Stomach (tissue), 4 donors: ENCODE measurements at regions not wholly inside any gene's neighbourhood (a gene's known extent, or its start where the extent isn't known, plus 50 kb on each side); places are given as distances from the start of the nearest gene placed in this dataset.

Source experiments
- CTCF ChIP-seq, 7 experiments: fragments of 450-650 bp in 4 of 7; fragments of 200-600 bp in 3 of 7; sonication (generic) in 3 of 7; IDR thresholded peaks; one replicate each; pipeline ENCODE4 v1.5.1; 2016 to 2019; ENCODE audit warnings: antibody characterized with exemption in 7 of 7, control low read depth in 2 of 7, mild to moderate bottlenecking in 1 of 7
- POLR2AphosphoS5 ChIP-seq, 3 donors: sonication (generic); formaldehyde crosslinking; IDR thresholded peaks; one replicate each; pipeline ENCODE4 v1.6.1; 2016; ENCODE audit warnings: antibody characterized with exemption in 3 of 3

GRCh38 chr7:66443946-66444345 lies 184.7 kb upstream of the KCTD7 start:
- TF ChIP-seq CTCF (IDR thresholded peaks at IDR 0.05) (no peak), POLR2AphosphoS5 (IDR thresholded peaks at IDR 0.05) (no peak)
